ENCODE measurements at regions not wholly inside any gene's neighbourhood (a gene's known extent, or its start where the extent isn't known, plus 50 kb on each side); places are given as distances from the start of the nearest gene placed in this dataset.

GRCh38 chr2:146457221-146457620 is 1387.6 kb upstream of the ACVR2A start:
- Histone ChIP-seq H3K27ac (ENCODE audit: low read length) (no peak overlapping the region), H3K36me3 (ENCODE audit: control insufficient read depth, insufficient read depth, low read length) (no peaks in the 10 kb centered on the region), H3K27me3 (ENCODE audit: control insufficient read depth, insufficient read depth, low read length) (no peaks in the 10 kb centered on the region), H3K9me3 (ENCODE audit: control insufficient read depth, insufficient read depth, low read depth, low read length) (no peaks in the 10 kb centered on the region), H3K4me3 (ENCODE audit: low read depth in 2 of 2, low read length in 2 of 2) (no peak overlapping the region), H3K4me1 (ENCODE audit: control insufficient read depth, insufficient read depth, low read length) (no peaks in the 10 kb centered on the region)
- ChIA-PET POLR2A (no interaction called here), CTCF (no interaction called here)
- no TSS peak for BruUV-seq (replicated peaks)
- TF ChIP-seq, protein P1, sequence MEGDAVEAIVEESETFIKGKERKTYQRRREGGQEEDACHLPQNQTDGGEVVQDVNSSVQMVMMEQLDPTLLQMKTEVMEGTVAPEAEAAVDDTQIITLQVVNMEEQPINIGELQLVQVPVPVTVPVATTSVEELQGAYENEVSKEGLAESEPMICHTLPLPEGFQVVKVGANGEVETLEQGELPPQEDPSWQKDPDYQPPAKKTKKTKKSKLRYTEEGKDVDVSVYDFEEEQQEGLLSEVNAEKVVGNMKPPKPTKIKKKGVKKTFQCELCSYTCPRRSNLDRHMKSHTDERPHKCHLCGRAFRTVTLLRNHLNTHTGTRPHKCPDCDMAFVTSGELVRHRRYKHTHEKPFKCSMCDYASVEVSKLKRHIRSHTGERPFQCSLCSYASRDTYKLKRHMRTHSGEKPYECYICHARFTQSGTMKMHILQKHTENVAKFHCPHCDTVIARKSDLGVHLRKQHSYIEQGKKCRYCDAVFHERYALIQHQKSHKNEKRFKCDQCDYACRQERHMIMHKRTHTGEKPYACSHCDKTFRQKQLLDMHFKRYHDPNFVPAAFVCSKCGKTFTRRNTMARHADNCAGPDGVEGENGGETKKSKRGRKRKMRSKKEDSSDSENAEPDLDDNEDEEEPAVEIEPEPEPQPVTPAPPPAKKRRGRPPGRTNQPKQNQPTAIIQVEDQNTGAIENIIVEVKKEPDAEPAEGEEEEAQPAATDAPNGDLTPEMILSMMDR (IDR thresholded peaks at IDR 0.05) = no peak
- TF ChIP-seq TCF7L2 (IDR thresholded peaks at IDR 0.05; ENCODE audit: low read depth, low read length) (no peak), POLR2AphosphoS5 (IDR thresholded peaks at IDR 0.05; ENCODE audit: low read depth, low read length) (no peak), REST (IDR thresholded peaks at IDR 0.05; ENCODE audit: insufficient read depth in 1 of 2, low read depth in 2 of 2, low read length in 1 of 2) (no peak), SIN3A (IDR thresholded peaks at IDR 0.05; ENCODE audit: borderline replicate concordance, insufficient read depth, low read depth, low read length) (no peak)
- in situ Hi-C loops (cut with HindIII; ENCODE audit: low pct_unique_long_range_greater_than_20kb, low sequenced_read_pairs) = no loop called here
- intact Hi-C loops (cut with micrococcal nuclease; ENCODE audit: unreplicated experiment) = no loop called here
- no peak for ATAC-seq
- no peak for DNase-seq (ENCODE audit: low read depth, low spot score)

- DNase-seq (ENCODE audit: low read depth, low spot score) = no peak
- POLR2A ChIA-PET = no interaction called here
- intact Hi-C loops (cut with micrococcal nuclease; ENCODE audit: unreplicated experiment) = no loop called here
These were observed 1389.5 kb upstream of the ACVR2A start for GRCh38 chr2:146455325-146455724.

More at GRCh38 chr2:146455325-146455724, 1389.5 kb upstream of the ACVR2A start:
- CTCF ChIA-PET = no interaction called here
- Histone ChIP-seq H3K9me3 (ENCODE audit: control insufficient read depth, insufficient read depth, low read depth, low read length) (no peaks in the 10 kb centered on the region), H3K36me3 (ENCODE audit: control insufficient read depth, insufficient read depth, low read length) (no peaks in the 10 kb centered on the region), H3K4me3 (ENCODE audit: low read depth in 2 of 2, low read length in 2 of 2) (no peak overlapping the region), H3K4me1 (ENCODE audit: control insufficient read depth, insufficient read depth, low read length) (no peaks in the 10 kb centered on the region), H3K27me3 (ENCODE audit: control insufficient read depth, insufficient read depth, low read length) (no peaks in the 10 kb centered on the region), H3K27ac (ENCODE audit: low read length) (no peak overlapping the region)
- in situ Hi-C loops (cut with HindIII; ENCODE audit: low pct_unique_long_range_greater_than_20kb, low sequenced_read_pairs) = no loop called here
- no peak for ATAC-seq
- TF ChIP-seq, protein P1 (IDR thresholded peaks at IDR 0.05) = no peak
- no peak for TF ChIP-seq SIN3A (IDR thresholded peaks at IDR 0.05; ENCODE audit: borderline replicate concordance, insufficient read depth, low read depth, low read length)
- TF ChIP-seq TCF7L2 (IDR thresholded peaks at IDR 0.05; ENCODE audit: low read depth, low read length) = no peak
- TF ChIP-seq POLR2AphosphoS5 (IDR thresholded peaks at IDR 0.05; ENCODE audit: low read depth, low read length) = no peak
- TF ChIP-seq REST (IDR thresholded peaks at IDR 0.05; ENCODE audit: insufficient read depth in 1 of 2, low read depth in 2 of 2, low read length in 1 of 2) = no peak
- no TSS peak for BruUV-seq (replicated peaks)
